ENCODE measurements at regions not wholly inside any gene's neighbourhood (a gene's known extent, or its start where the extent isn't known, plus 50 kb on each side); places are given as distances from the start of the nearest gene placed in this dataset.

GRCh38 chr6:153882411-153882810, 156.6 kb upstream of the OPRM1 start:
- DNase-seq (ENCODE audit: low read depth, low spot score) = no peak

- no peak for DNase-seq (ENCODE audit: low read depth, low spot score)
These were observed 165.5 kb upstream of the OPRM1 start for GRCh38 chr6:153873541-153873940.

GRCh38 chr6:153872946-153873345, 166.1 kb upstream of the OPRM1 start:
- no peak for DNase-seq (ENCODE audit: low read depth, low spot score)

GRCh38 chr6:153862927-153863326, 176.1 kb upstream of the OPRM1 start:
- DNase-seq (ENCODE audit: low read depth, low spot score) = no peak

GRCh38 chr6:153862139-153862538, 176.9 kb upstream of the OPRM1 start:
- no peak for DNase-seq (ENCODE audit: low read depth, low spot score)

GRCh38 chr6:153858529-153858928, 180.5 kb upstream of the OPRM1 start:
- DNase-seq (ENCODE audit: low read depth, low spot score) = no peak

- DNase-seq (ENCODE audit: low read depth, low spot score) = no peak
These were observed 182.1 kb upstream of the OPRM1 start for GRCh38 chr6:153856929-153857376.

GRCh38 chr6:153852481-153852880, 186.6 kb upstream of the OPRM1 start:
- DNase-seq (ENCODE audit: low read depth, low spot score) = peak; percentile 6

GRCh38 chr6:153852034-153852433, 187.0 kb upstream of the OPRM1 start:
- DNase-seq (ENCODE audit: low read depth, low spot score) = no peak

GRCh38 chr6:153849072-153849779, 189.8 kb upstream of the OPRM1 start:
- no peak for DNase-seq (ENCODE audit: low read depth, low spot score)

- DNase-seq (ENCODE audit: low read depth, low spot score) = no peak
These were observed 195.6 kb upstream of the OPRM1 start for GRCh38 chr6:153843420-153843819.

- DNase-seq (ENCODE audit: low read depth, low spot score) = no peak
These were observed 196.5 kb upstream of the OPRM1 start for GRCh38 chr6:153842491-153842890.

GRCh38 chr6:153840039-153840850, 198.8 kb upstream of the OPRM1 start:
- no peak for DNase-seq (ENCODE audit: low read depth, low spot score)

- no peak for DNase-seq (ENCODE audit: low read depth, low spot score)
These were observed 206.5 kb upstream of the OPRM1 start for GRCh38 chr6:153832543-153832942.

- DNase-seq (ENCODE audit: low read depth, low spot score) = no peak
These were observed 207.5 kb upstream of the OPRM1 start for GRCh38 chr6:153831350-153832078.

- DNase-seq (ENCODE audit: low read depth, low spot score) = no peak
These were observed 221.9 kb upstream of the OPRM1 start for GRCh38 chr6:153817173-153817572.

- no peak for DNase-seq (ENCODE audit: low read depth, low spot score)
These were observed 222.7 kb upstream of the OPRM1 start for GRCh38 chr6:153816366-153816765.

- DNase-seq (ENCODE audit: low read depth, low spot score) = no peak
These were observed 224.9 kb upstream of the OPRM1 start for GRCh38 chr6:153814136-153814535.

GRCh38 chr6:153804755-153805330, 234.2 kb upstream of the OPRM1 start:
- DNase-seq (ENCODE audit: low read depth, low spot score) = no peak

GRCh38 chr6:153801917-153802316, 237.1 kb upstream of the OPRM1 start:
- no peak for DNase-seq (ENCODE audit: low read depth, low spot score)

GRCh38 chr6:153800580-153801188, 238.4 kb upstream of the OPRM1 start:
- DNase-seq (ENCODE audit: low read depth, low spot score) = no peak
